ENCODE measurements at regions not wholly inside any gene's neighbourhood (a gene's known extent, or its start where the extent isn't known, plus 50 kb on each side); places are given as distances from the start of the nearest gene placed in this dataset.

DNA sequence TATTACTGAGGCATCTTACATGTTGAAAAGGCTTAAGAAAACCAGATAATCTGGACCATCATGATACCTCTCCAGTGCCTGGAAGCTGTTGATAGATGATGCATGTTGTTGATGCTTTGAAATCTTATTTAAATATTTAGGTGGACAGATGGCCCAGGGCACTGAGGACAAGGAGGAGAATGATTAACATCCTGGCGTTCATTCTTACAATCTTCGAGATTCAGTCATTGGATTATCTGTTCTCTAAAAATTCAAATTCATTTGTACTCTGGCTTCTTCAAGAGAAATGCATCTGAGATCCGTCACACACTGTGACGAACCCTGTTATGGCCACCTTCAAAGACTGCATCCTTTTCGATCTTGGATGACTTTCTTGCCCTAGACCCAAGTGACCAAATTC lies 121.3 kb upstream of the IGF1 start:
- TF ChIP-seq POLR2A (IDR thresholded peaks at IDR 0.05) = no peak
- TF ChIP-seq, protein P1, sequence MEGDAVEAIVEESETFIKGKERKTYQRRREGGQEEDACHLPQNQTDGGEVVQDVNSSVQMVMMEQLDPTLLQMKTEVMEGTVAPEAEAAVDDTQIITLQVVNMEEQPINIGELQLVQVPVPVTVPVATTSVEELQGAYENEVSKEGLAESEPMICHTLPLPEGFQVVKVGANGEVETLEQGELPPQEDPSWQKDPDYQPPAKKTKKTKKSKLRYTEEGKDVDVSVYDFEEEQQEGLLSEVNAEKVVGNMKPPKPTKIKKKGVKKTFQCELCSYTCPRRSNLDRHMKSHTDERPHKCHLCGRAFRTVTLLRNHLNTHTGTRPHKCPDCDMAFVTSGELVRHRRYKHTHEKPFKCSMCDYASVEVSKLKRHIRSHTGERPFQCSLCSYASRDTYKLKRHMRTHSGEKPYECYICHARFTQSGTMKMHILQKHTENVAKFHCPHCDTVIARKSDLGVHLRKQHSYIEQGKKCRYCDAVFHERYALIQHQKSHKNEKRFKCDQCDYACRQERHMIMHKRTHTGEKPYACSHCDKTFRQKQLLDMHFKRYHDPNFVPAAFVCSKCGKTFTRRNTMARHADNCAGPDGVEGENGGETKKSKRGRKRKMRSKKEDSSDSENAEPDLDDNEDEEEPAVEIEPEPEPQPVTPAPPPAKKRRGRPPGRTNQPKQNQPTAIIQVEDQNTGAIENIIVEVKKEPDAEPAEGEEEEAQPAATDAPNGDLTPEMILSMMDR (IDR thresholded peaks at IDR 0.05) = no peak

All from gastroesophageal sphincter (tissue), 3 donors.